NCI-H2107 (cell line): ENCODE measurements at regions not wholly inside any gene's neighbourhood (a gene's known extent, or its start where the extent isn't known, plus 50 kb on each side); places are given as distances from the start of the nearest gene placed in this dataset.
"Not testable (repeated sequence)": the region's sequence is repeated elsewhere in the genome, so short reads cannot be mapped to it uniquely, and the experiment has no call there.

Experiments used
- DNase-seq: peaks from one replicate; lab custom pipeline; 2025; lab: John Stamatoyannopoulos, UW

DNA sequence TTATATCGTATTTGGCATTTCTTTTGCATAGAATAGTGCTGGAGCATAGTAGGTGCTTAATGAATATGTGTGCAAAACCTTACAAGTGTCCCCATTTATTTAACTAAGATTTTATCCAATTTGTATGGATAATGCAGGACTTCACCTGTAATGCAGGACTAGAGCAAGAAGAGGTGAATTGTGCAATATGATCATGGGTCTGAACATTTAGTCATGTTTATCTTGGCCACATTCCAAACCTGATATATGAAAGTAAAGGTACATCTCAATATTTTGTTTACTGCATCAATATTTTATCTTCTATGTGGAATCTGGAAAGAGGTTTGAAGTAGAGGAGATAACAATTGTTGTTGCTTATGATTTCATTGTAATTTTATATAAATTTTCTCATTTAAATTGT is 1626.7 kb upstream of the B3GALT2 start:
- no peak for DNase-seq

DNA sequence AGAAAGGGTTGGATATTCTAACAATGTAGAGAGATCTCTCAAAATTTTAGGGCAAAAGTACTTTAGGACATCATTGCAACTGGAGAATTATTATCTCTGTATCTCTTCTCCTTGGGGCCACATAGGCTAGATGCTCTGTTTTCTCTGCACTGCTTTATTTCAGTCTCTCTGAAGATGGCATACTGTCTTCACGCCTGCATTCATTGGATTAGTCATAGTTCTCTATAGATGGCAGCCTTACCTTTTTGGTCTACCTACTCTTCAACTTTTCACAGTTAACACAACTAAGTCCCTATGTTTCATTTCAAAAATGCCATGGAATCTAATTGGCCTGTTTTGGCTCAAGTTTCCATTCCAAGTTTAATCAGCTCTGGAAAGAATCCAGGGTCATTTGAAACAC is 1623.3 kb upstream of the B3GALT2 start:
- DNase-seq = no peak

DNA sequence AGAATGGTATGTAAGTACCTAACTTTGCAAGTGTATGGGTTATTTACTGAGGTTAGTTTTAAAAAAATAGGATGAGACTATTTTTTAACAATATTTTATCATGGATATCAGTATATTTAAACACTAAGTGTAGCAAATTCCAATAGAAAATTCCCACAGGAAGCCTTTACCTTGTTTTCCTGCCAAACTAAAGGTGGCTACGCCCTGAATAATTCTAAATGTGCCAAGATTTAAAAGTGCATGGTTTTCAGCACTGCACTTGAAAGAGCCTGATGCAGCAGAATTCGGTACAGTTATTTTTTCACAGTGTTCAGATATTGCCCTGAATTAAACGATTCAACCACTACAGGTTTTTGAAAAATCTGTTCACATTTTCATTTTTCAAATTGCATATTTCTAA is 1622.8 kb upstream of the B3GALT2 start:
- no peak for DNase-seq

DNA sequence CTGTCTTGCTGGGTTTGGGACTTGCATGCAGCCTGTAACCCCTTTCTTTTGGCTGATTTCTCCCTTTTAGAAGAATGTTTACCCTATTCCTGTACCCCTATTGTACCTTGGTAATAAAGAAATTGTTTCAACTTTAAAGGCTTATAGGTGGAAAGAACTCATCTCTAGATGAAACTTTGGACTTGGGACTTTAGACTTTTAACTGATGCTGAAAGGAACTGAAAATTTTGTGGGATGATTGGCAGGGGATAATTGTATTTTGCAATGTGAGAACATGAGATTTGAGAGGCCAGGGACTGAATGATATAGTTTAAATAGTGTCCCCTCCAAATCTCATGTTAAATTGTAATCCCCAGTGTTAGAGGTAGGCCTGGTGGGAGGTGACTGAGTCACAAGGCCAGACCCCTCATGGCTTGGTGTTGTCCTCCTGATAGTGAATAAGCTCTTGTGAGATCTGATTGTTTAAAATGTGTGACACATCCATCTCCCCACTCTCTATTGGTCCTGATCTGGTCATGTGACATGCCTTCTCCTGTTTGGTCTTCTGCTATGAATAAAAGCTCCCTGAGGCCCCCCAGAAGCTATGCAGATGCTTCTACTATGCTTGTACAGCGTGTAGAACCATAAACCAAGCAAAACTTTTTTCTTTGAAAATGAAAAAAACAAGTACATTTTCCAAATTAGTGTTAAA is 1621.3 kb upstream of the B3GALT2 start:
- no peak for DNase-seq

DNA sequence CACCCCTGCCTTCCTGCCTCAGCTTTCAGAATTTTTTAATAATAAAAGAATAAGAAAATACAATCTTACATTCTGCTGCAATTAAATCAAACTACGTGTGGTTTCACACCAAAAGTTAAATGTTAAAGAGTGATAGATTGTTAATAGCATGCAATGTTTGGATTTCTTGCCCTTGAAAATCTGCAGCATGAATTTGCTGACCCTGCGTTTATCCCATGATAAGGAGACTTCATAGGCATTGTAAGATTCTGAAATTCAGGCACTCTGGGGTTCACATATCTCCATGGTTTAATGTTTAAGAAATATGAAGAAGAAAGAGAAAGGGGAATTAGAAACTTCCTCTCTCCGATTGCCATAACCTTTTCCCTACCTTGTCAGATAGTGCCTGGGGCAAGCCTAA is 1616.2 kb upstream of the B3GALT2 start:
- no peak for DNase-seq

DNA sequence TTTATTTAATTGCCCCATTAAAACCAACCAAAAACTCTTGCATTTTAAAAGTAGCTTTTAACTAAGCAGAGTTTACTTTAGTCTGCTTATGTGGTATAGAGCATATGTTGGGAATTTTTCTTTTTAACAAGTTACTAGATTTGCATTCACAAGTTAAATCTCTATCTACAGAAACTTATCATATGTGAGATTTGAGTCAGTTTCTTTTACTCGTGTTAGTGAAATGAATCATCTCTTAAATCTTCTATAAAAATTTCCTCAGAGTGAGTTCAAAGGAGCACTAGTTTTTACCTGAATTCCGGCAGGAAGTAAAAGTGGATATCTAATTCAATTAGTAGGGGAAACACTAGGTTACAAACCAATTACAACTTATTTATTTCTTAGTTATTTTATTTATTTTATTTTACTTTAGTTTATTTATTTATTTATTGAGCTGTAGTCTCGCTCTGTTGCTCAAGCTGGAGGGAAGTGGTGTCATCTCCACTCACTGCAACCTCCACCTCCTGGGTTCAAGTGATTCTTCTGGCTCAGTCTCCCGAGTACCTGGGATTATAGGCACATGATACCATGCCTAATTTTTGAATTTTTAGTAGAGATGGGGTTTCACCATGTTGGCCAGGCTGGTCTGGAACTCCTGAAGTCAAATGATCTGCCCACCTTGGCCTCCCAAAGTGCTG is 1609.6 kb upstream of the B3GALT2 start:
- no peak for DNase-seq

DNA sequence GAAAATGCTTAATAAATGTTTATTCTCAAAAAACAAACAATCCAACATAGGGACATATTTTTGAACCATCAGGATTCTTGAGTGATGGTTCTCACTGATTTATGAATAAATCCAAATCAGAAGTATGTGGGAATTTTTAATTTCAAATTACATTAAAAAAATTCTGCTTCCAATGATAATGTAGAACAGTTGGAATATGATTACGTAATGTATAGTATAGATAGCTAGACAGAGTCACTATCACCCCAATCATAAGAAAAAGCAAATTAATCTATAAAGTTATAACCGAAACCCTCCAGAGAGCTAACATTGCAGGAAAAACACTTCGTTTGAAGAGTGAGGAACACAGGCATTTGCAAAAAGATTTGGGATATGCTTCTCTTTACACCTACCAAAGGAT is 1600.6 kb upstream of the B3GALT2 start:
- no peak for DNase-seq

DNA sequence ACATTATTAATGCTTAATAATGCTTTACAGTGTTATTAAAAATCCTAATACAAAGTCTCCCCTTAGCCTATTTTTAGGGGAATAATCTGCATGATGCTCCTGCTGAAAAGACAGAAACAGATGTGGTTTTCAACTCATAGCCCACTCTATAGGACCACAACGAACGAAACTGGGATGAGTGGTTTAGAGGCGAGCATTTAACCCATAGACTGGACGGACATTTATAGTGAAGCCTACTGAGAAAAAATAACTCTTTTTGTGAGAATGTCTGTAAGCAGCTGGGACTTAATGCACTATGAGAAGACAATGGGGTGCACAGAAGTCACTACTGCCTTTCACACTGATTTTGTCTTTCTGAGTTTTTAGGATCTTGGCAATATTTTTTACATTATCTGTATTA is 1599.6 kb upstream of the B3GALT2 start:
- no peak for DNase-seq

DNA sequence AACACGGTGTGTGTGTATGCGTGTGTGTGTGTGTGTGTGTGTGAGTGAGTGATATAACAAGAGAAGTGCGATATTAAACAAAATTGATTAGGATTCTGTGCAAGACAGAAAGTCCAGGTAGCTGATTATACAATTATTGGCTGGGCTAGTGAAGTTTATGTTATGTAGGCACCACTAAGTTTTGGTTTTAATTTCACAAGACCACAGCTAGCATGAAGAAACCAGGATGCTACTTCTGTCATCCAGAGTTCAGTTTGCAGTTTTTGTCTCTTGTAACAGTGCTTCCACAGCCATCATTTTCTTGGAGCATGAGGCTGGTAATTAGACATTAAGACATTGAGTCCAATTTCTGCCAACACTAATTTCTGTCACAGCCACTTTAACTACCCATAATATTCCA is 1590.2 kb upstream of the B3GALT2 start:
- DNase-seq = no peak

DNA sequence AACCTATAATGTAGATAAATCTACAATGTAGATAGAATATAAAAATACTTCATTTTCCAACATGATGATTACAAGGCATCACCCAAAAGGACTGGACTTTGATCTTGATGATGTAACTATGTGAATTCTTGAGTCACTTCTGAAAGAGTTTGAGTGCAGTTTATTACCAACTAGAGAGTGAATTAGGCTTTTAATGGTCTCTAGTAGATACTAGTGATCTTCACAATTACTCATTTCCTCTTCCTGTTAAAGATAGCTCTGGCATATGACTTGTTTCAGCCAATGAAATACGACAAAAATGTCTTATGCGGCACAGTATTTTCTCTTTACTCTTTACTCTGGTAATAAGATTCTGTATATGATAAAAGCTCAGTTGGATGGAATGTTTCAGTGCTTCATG is 1588.1 kb upstream of the B3GALT2 start:
- DNase-seq = no peak

DNA sequence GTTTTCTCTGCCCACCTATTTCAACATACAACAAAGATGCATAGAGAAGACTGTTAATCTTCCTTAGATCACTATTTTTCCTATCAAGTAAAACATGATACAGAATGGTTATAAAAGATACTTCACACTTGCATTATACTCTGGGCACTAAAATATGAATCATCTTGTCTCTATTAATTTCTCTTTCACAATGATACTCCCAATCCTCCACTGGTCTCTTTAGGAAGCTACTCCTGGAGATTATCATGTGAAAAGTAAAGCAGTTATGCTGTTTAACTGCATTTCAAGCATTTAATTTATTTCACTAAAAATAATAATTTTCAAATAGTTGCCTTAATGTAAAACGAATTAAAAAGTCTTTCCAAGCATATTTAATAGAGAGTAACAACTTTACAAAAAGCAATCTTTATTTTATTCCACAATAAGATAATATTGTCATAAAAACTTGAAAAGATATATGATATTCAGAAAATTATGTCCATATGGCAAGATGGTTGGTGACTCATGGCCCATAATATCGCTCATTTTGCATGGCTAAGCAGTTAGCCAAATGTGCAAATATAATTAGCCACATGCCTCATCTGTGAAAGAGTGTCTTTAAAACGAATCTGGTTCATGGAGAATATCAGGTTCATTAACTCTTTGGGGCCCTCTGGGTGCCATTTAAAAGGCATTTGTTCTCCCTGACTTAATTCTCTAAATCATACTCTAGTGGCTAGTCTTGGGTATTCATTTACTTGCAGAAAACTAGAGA is 1569.0 kb upstream of the B3GALT2 start:
- DNase-seq = no peak

DNA sequence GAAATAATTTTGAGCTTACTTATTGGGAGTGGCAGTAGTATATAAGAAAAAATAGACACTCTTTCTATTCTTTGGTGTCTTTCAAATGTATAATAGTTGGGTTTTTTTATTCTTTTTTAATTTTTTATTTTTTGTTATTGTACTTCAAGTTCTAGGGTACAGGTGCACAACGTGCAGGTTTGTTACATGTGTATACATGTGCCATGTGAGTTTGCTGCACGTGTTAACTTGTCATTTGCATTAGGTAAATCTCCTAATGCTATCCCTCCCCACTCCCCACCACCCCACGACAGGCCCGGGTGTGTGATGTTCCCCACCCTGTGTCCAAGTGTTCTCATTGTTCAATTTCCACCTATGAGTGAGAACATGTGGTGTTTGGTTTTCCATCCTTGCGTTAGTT is 1552.4 kb upstream of the B3GALT2 start:
- not testable (repeated sequence) for DNase-seq

DNA sequence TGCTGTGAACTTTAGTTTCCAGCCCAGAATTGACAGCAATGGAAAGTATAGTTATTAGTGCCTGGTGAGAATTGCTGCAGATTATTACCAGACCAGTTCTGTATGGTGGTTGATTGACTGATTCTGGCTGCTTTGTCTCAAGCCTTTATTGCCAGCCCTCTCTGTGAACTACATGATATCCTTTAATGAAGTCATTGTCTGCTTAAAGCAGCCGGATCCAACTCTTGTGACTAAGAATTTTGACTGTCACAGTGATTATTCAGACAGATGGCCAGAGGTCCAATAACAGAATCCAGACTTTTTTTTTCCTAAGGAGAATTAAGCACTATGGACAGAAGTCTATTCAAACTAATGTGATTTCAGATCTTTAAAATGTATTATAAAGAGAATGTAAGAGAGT is 1548.6 kb upstream of the B3GALT2 start:
- DNase-seq = no peak

DNA sequence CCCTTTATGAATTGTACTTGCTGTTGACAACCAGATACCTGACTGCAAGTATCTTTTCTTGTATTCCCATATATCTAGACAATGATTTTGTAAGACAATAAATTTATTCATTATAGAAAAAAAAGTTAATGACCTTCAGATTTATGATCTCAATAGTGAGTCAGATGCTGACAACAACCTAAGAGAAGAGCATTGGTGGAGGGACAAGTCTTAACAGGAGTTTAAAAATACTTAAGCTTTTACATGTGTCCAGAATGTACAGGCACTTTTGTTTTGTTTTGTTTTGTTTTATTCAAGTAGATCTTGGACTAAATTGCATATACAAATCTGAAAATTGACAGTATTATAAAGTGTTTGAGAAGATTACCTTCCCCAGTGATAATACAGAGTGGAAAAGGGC is 1544.6 kb upstream of the B3GALT2 start:
- no peak for DNase-seq

DNA sequence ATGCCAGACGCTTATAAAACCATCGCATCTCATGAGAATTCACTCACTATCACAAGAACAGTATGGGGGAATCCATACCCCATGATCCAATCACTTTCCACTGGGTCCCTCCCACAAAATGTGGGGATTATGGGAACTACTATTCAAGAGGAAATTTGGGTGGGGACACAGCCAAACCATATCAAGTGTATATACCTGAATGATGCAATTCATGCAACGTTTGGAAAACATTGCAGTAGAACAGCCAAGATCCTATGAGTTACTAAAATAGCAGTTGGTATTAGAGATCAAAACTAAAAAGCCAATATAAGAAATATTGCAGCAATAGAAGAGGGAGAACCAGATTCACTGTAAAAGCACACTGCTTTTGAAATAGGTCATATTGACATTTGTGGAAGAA is 1543.9 kb upstream of the B3GALT2 start:
- DNase-seq = no peak

DNA sequence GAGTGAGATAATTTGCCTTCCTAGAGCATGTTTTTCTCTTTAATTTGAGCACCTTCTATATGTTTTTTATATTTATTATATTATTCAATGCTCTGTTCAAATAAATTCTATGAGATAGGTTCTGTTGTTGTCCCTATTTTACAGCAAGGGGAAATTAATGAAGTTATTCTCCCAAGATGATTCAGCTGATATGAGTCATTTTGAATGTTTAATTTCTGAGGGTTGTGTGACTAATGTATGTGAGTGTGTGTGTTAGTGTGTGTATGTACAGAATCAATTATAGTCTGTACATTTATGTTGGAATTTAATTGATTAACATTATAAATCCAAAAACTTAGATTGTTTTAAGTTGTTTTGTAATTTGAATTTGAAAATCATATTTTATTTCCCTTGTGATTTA is 1536.7 kb upstream of the B3GALT2 start:
- DNase-seq = no peak

DNA sequence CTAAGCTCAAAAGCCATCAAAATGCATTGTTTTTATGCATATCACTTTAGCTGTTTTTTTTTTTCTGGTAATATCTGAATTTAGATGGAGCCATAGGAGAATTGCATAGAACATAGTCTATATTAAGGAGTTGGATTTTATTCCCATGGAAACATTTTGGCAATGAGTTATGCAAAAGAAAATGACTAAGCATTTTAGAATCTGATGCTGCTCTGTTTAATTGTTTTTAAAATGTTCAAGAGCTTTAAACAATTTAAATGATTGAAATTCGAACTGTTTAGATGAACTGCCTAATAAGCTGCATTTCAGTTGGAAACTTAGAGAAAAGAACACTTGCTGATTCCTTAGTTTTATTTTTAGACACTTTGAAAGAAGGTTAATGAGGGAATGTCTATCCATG is 1531.5 kb upstream of the B3GALT2 start:
- no peak for DNase-seq

DNA sequence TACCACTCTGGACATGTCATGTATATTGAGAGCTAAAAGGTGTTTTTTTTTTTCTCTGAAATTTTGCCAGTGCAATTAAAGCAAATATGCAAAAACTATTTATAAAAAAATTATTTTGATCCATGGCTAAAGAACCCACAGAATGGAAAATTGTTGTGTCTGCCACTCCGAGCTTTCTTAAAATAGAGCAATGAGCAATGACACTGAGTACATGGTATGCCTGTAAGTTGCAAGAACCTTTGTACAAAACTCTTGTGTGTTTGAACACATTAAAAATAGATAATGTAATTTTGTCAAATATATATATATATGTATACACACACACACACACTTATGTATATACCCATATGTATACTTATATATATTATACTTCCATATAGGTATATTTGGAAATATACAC is 1530.9 kb upstream of the B3GALT2 start:
- no peak for DNase-seq

DNA sequence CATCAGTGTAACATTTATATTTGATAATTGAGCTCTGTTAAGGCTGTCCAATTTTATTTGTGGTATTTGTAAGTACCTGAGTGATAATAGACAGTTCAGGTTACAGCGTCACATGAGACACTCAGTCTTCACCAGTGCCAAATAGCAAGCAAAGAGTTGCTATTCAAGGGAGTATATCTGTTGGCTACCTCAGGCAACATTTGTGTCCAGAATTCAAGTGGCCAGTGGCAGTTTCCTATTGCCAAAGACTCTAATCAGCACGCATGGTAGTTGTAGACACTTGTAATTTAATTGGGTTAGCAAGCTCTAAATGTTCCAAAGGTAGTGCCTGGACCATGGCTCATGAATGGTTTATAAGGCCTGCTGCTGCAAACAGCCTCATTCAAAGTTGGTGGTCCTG is 1524.3 kb upstream of the B3GALT2 start:
- DNase-seq = peak; percentile 62

DNA sequence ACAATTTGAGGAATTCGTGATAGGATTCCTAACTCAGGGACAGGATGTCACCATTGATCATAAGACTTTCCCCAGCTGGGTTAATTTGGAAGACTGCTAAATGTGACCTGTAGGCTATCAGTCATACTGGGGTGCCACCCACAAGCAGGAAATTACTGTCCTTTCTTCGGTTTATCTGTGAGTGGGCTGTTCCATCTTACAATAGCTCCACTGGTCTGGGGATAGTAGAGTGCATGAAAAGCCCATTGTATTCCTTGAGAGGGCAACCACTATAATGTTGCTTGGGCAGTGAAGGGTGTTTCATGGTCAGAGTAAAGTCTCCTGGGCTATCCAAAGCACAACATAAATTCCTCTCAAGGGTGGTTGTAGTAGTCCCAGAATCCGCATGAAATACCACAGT is 1523.0 kb upstream of the B3GALT2 start:
- no peak for DNase-seq

DNA sequence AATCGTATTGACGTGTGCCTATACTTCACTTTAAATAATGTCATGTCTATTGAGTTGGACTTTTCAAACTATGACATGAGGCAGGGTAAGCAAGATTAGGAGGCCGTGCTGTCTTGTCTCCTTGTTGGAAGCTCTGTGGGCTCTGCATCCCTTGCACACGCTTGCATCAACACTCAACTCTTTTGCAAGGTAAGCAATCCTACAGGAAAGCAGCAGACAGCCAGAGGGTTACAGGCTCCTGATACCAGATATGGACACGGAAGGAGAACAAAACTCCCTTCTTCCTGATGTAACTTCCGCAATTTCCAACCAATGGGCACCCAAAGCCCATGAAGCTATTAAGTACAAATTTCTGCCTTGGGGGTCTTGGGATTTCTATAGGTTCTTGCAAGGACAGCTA is 1520.7 kb upstream of the B3GALT2 start:
- no peak for DNase-seq

DNA sequence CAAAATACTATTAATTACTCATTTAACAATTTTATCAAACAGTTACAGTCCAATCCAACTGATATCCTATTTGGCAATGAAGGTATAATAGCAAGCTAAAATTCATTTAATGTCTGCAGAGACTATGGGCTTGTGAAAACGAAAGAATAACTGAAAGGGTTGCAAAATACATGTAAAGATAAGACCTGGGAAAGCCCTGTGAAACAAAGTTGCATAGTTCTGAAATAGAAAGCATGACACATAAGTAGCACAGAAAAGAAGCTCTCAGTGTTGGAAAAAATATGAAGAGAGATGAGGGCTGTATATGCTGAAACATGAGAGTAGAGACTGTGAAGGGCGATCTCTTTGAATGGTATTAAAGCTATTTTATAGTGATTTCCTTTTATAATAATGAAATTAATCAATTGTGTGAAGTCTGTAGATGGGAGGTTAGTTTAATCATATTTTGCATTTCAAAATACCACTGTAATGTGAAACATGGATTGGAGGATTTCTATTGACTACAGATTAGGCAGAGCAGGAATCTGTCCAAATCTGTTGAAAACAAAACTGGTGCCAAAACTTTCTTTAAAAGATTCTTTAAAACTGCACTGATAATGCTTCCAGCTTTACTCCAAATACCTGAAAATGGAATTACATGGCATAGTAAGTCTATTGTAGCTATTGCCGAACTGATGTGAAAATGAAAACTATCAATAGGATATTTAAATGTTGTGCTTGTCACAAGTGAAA is 1518.9 kb upstream of the B3GALT2 start:
- DNase-seq = no peak

DNA sequence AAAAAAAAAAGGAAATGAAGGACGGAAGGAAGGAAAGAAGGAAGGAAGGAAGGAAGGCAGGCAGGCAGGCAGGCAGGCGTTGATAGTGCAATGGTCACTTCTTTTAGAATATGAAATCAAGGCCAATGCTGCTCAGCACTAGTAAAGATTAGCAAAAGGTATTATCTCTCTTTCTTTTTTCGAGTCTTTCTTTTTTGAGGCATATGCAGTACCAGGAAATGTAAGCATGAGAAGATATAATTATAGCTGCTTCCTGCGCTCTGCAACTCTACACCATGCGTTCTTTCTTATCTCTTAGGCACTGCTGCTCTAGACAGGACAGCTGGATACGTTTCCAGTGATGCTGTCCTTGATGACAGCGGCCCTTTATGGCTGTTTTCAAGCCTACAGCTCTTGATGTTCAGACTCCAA is 1512.5 kb upstream of the B3GALT2 start:
- no peak for DNase-seq
